ENCODE measurements at regions not wholly inside any gene's neighbourhood (a gene's known extent, or its start where the extent isn't known, plus 50 kb on each side); places are given as distances from the start of the nearest gene placed in this dataset.

DNA sequence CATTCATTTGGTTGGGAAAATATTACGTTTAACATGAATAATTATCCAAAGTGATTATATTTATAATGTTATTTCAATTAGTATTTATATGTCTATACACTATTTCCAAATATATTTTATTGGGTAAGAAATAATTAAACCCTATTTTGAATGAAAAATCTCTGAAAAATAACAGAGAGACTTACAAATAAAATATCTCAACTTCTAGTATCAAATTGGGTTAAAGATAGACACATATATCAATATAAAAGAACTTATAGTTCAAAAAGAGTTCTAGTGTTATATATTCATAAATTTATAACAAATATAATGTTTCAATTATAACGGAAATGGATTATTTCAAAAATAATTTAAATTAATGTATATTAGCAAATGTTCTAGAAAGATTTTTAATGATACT is 482.6 kb upstream of the PCDH20 start:
- Histone ChIP-seq H3K27ac (ENCODE audit: low read depth) (no peak overlapping the region), H2AFZ (no peak overlapping the region), H3K4me2 (no peak overlapping the region), H3K9me2 (ENCODE audit: insufficient read depth) (no peaks in the 10 kb centered on the region), H3K27me3 (ENCODE audit: insufficient read depth) (no peaks in the 10 kb centered on the region), H3K79me2 (replicated peaks; ENCODE audit: insufficient read depth) (no peaks in the 10 kb centered on the region), H3K36me3 (ENCODE audit: insufficient read depth) (no peaks in the 10 kb centered on the region), H4K20me1 (replicated peaks; ENCODE audit: insufficient read depth) (no peaks in the 10 kb centered on the region), H3K4me3 (no peak overlapping the region), H3F3A (replicated peaks; ENCODE audit: low read depth) (no peaks in the 10 kb centered on the region), H3K4me1 (ENCODE audit: insufficient read depth) (peaks cover 28% of the 10 kb centered on the region)
- TF ChIP-seq, protein P1, sequence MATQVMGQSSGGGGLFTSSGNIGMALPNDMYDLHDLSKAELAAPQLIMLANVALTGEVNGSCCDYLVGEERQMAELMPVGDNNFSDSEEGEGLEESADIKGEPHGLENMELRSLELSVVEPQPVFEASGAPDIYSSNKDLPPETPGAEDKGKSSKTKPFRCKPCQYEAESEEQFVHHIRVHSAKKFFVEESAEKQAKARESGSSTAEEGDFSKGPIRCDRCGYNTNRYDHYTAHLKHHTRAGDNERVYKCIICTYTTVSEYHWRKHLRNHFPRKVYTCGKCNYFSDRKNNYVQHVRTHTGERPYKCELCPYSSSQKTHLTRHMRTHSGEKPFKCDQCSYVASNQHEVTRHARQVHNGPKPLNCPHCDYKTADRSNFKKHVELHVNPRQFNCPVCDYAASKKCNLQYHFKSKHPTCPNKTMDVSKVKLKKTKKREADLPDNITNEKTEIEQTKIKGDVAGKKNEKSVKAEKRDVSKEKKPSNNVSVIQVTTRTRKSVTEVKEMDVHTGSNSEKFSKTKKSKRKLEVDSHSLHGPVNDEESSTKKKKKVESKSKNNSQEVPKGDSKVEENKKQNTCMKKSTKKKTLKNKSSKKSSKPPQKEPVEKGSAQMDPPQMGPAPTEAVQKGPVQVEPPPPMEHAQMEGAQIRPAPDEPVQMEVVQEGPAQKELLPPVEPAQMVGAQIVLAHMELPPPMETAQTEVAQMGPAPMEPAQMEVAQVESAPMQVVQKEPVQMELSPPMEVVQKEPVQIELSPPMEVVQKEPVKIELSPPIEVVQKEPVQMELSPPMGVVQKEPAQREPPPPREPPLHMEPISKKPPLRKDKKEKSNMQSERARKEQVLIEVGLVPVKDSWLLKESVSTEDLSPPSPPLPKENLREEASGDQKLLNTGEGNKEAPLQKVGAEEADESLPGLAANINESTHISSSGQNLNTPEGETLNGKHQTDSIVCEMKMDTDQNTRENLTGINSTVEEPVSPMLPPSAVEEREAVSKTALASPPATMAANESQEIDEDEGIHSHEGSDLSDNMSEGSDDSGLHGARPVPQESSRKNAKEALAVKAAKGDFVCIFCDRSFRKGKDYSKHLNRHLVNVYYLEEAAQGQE (IDR thresholded peaks at IDR 0.05; ENCODE audit: unreplicated experiment): no peak
- TF ChIP-seq ZNF331 (CRISPR knock-in tag; IDR thresholded peaks at IDR 0.05; ENCODE audit: low read depth) (no peak), ZNF114 (CRISPR knock-in tag; IDR thresholded peaks at IDR 0.05) (no peak)
- TF ChIP-seq, protein P2, sequence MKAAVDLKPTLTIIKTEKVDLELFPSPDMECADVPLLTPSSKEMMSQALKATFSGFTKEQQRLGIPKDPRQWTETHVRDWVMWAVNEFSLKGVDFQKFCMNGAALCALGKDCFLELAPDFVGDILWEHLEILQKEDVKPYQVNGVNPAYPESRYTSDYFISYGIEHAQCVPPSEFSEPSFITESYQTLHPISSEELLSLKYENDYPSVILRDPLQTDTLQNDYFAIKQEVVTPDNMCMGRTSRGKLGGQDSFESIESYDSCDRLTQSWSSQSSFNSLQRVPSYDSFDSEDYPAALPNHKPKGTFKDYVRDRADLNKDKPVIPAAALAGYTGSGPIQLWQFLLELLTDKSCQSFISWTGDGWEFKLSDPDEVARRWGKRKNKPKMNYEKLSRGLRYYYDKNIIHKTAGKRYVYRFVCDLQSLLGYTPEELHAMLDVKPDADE (IDR thresholded peaks at IDR 0.05): no peak
- H3K27ac Mint-ChIP-seq: no peak overlapping the region
- peaks cover 5% of the 10 kb centered on the region for H3K9me3 Mint-ChIP-seq
- DNase-seq (ENCODE audit: low spot score) (no peak), ATAC-seq (no peak)
- H3K4me3 Mint-ChIP-seq: no peak overlapping the region
- peaks cover 18% of the 10 kb centered on the region for H3K4me1 Mint-ChIP-seq
- peaks cover 5% of the 10 kb centered on the region; the same call in 2 of the 3 replicates for H3K36me3 Mint-ChIP-seq (ENCODE audit: low read depth)
- H3K27me3 Mint-ChIP-seq (ENCODE audit: insufficient read depth, low read depth, poor library complexity): no peaks in the 10 kb centered on the region

DNA sequence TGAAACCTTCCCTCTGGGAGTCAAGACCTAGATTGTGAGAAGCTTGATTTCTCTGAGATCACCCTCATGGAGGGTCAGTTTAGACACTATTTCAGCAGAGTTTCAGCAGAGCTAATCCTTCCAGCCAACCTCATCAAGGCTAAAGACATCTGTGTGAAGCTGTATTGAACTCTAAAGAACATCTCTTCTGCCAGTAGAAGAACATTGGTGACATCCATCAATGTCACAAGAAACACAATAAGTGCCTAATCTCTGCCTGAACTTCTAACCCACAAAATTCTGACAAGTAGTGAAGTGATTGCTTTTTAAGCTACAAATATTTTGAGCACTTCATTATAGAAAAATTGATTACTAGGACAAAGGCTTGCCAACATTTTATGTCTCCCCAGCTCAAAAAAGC is 475.8 kb upstream of the PCDH20 start:
- H3K27ac ChIP-seq (ENCODE audit: low read depth): no peak overlapping the region
- no peaks in the 10 kb centered on the region for H3K36me3 ChIP-seq (ENCODE audit: insufficient read depth)
- H3K4me2 ChIP-seq: no peak overlapping the region
- H3K27me3 ChIP-seq (ENCODE audit: insufficient read depth): no peaks in the 10 kb centered on the region
- H3K4me1 ChIP-seq (ENCODE audit: insufficient read depth): peaks cover 8% of the 10 kb centered on the region; the same call in 1 of the 2 replicates
- H3K4me3 Mint-ChIP-seq: no peak overlapping the region
- H3K4me1 Mint-ChIP-seq: peaks cover 4% of the 10 kb centered on the region; the same call in 2 of the 3 replicates
- H3K79me2 ChIP-seq (replicated peaks; ENCODE audit: insufficient read depth): no peaks in the 10 kb centered on the region
- H3K9me2 ChIP-seq (ENCODE audit: insufficient read depth): no peaks in the 10 kb centered on the region
- H3K9me3 Mint-ChIP-seq: no peaks in the 10 kb centered on the region
- no peak overlapping the region for H3K4me3 ChIP-seq
- H2AFZ ChIP-seq: no peak overlapping the region
- H3K36me3 Mint-ChIP-seq (ENCODE audit: low read depth): no peaks in the 10 kb centered on the region
- H4K20me1 ChIP-seq (replicated peaks; ENCODE audit: insufficient read depth): no peaks in the 10 kb centered on the region
- no peaks in the 10 kb centered on the region for H3K27me3 Mint-ChIP-seq (ENCODE audit: insufficient read depth, low read depth, poor library complexity)
- no peak for DNase-seq (ENCODE audit: low spot score)
- H3K27ac Mint-ChIP-seq: no peak overlapping the region
- no peak for ATAC-seq
- H3F3A ChIP-seq (replicated peaks; ENCODE audit: low read depth): no peaks in the 10 kb centered on the region
- TF ChIP-seq, protein P2 (IDR thresholded peaks at IDR 0.05): no peak
- no peak for TF ChIP-seq EZH2phosphoT487 (IDR thresholded peaks at IDR 0.05; ENCODE audit: unreplicated experiment)
- TF ChIP-seq EZH2 (IDR thresholded peaks at IDR 0.05; ENCODE audit: low read depth, unreplicated experiment): no peak
- TF ChIP-seq, protein P3, sequence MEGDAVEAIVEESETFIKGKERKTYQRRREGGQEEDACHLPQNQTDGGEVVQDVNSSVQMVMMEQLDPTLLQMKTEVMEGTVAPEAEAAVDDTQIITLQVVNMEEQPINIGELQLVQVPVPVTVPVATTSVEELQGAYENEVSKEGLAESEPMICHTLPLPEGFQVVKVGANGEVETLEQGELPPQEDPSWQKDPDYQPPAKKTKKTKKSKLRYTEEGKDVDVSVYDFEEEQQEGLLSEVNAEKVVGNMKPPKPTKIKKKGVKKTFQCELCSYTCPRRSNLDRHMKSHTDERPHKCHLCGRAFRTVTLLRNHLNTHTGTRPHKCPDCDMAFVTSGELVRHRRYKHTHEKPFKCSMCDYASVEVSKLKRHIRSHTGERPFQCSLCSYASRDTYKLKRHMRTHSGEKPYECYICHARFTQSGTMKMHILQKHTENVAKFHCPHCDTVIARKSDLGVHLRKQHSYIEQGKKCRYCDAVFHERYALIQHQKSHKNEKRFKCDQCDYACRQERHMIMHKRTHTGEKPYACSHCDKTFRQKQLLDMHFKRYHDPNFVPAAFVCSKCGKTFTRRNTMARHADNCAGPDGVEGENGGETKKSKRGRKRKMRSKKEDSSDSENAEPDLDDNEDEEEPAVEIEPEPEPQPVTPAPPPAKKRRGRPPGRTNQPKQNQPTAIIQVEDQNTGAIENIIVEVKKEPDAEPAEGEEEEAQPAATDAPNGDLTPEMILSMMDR (conservative IDR thresholded peaks at IDR 0.05; ENCODE audit: low read depth in 2 of 2): no peak
- TF ChIP-seq ZNF114 (CRISPR knock-in tag; IDR thresholded peaks at IDR 0.05): no peak
- no peak for TF ChIP-seq STAT1 (IDR thresholded peaks at IDR 0.05; ENCODE audit: unreplicated experiment)

Data from GM23338 (cell line).